Body of pancreas (tissue), 4 donors: ENCODE measurements at regions not wholly inside any gene's neighbourhood (a gene's known extent, or its start where the extent isn't known, plus 50 kb on each side); places are given as distances from the start of the nearest gene placed in this dataset.

Experiments used
- CTCF ChIP-seq, 7 experiments: fragments of 450-650 bp in 4 of 7; fragments of 200-600 bp in 3 of 7; sonication (generic) in 3 of 7; IDR thresholded peaks; one replicate each; pipeline ENCODE4 v1.5.1; 2016 to 2019; ENCODE audit warnings: antibody characterized with exemption in 7 of 7
- POLR2A ChIP-seq, 3 donors: fragments of 450-650 bp; IDR thresholded peaks; one replicate each; pipeline ENCODE4 v1.6.1; 2016; ENCODE audit warnings: antibody characterized with exemption in 3 of 3, mild to moderate bottlenecking in 2 of 3

DNA sequence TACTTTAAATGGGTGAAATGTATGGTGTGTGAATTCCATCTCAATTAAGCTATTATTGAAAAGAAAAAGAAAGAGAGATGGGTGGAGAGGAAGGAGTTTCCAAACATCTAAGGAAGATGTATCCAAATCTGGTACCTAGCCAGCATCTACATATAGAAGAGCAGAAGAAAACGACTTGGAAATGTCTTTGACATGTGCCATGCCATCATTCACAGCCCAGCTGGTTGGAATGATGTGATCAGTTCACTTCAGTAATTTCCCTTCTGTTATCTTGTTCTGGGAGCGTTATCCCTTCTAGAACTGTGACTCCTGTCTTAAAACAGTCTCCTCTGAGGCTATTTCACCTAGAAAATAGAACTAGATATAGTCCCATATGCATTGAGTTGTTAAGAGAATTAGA lies 312.8 kb upstream of the GYPC start:
- TF ChIP-seq CTCF (IDR thresholded peaks at IDR 0.05), result no peak
- TF ChIP-seq POLR2A (IDR thresholded peaks at IDR 0.05), result no peak
